Memory B cell (primary cell): ENCODE measurements at regions not wholly inside any gene's neighbourhood (a gene's known extent, or its start where the extent isn't known, plus 50 kb on each side); places are given as distances from the start of the nearest gene placed in this dataset.
"Not testable (repeated sequence)": the region's sequence is repeated elsewhere in the genome, so short reads cannot be mapped to it uniquely, and the experiment has no call there.

Experiments used
- ATAC-seq: fragments of 150-1000 bp; cut with Tn5 transposase; 2 replicates; pipeline ENCODE4 v1.10.0; 2021; ENCODE audit warnings: low read depth, mild to moderate bottlenecking, moderate library complexity
- DNase-seq, 2 donors: peaks; one replicate each; pipeline ENCODE4 v3.0.0; 2022; ENCODE audit warnings: low spot score in 2 of 2
- H3K27ac Mint-ChIP-seq: one replicate; pipeline ENCODE4 v1.8.0; 2022; ENCODE audit warnings: mild to moderate bottlenecking, moderate library complexity, mixed read lengths
- H3K27me3 Mint-ChIP-seq: one replicate; pipeline ENCODE4 v1.8.0; 2022; ENCODE audit warnings: mixed read lengths
- H3K36me3 Mint-ChIP-seq: one replicate; pipeline ENCODE4 v1.8.0; 2022; ENCODE audit warnings: mild to moderate bottlenecking, mixed read lengths
- H3K4me1 Mint-ChIP-seq: one replicate; pipeline ENCODE4 v1.8.0; 2022; ENCODE audit warnings: mixed read lengths
- H3K4me3 Mint-ChIP-seq: one replicate; pipeline ENCODE4 v1.8.0; 2022; ENCODE audit warnings: mild to moderate bottlenecking, moderate library complexity, mixed read lengths
- H3K9me3 Mint-ChIP-seq: one replicate; pipeline ENCODE4 v1.8.0; 2022; ENCODE audit warnings: mixed read lengths

- Mint-ChIP-seq H3K4me3 (no peak overlapping the region), H3K36me3 (no peaks in the 10 kb centered on the region), H3K9me3 (peaks cover 4% of the 10 kb centered on the region), H3K27me3 (no peaks in the 10 kb centered on the region), H3K27ac (no peak overlapping the region), H3K4me1 (no peaks in the 10 kb centered on the region)
- ATAC-seq = no peak
- DNase-seq = no peak
Observed at GRCh38 chrY:19644889-19645638, 99.5 kb downstream of the KDM5D start.

- Mint-ChIP-seq H3K9me3 (peaks cover 3% of the 10 kb centered on the region), H3K36me3 (no peaks in the 10 kb centered on the region), H3K27ac (no peak overlapping the region), H3K4me1 (no peaks in the 10 kb centered on the region), H3K27me3 (no peaks in the 10 kb centered on the region), H3K4me3 (no peak overlapping the region)
- DNase-seq (no peak), ATAC-seq (no peak)
Observed at GRCh38 chrY:19637651-19638347, 106.7 kb downstream of the KDM5D start.

GRCh38 chrY:19628926-19629325 is 115.6 kb downstream of the KDM5D start:
- Mint-ChIP-seq H3K4me3 (no peak overlapping the region), H3K27me3 (no peaks in the 10 kb centered on the region), H3K36me3 (no peaks in the 10 kb centered on the region)

GRCh38 chrY:19622392-19622791 is 122.1 kb downstream of the KDM5D start:
- no peak overlapping the region for H3K4me3 Mint-ChIP-seq
- no peak for ATAC-seq
- H3K9me3 Mint-ChIP-seq = no peaks in the 10 kb centered on the region

More at GRCh38 chrY:19628926-19629325, 115.6 kb downstream of the KDM5D start:
- no peak for ATAC-seq
- H3K9me3 Mint-ChIP-seq = peaks cover 1% of the 10 kb centered on the region
- no peak overlapping the region for H3K27ac Mint-ChIP-seq
- no peak for DNase-seq
- no peaks in the 10 kb centered on the region for H3K4me1 Mint-ChIP-seq

GRCh38 chrY:19621756-19622155 is 122.8 kb downstream of the KDM5D start:
- H3K27ac Mint-ChIP-seq = no peak overlapping the region
- H3K27me3 Mint-ChIP-seq = no peaks in the 10 kb centered on the region
- H3K4me1 Mint-ChIP-seq = no peaks in the 10 kb centered on the region
- ATAC-seq = no peak
- H3K36me3 Mint-ChIP-seq = no peaks in the 10 kb centered on the region
- H3K4me3 Mint-ChIP-seq = no peak overlapping the region
- no peaks in the 10 kb centered on the region for H3K9me3 Mint-ChIP-seq
- DNase-seq = no peak

More at GRCh38 chrY:19622392-19622791, 122.1 kb downstream of the KDM5D start:
- Mint-ChIP-seq H3K27me3 (no peaks in the 10 kb centered on the region), H3K4me1 (no peaks in the 10 kb centered on the region), H3K27ac (no peak overlapping the region), H3K36me3 (no peaks in the 10 kb centered on the region)
- no peak for DNase-seq

- Mint-ChIP-seq H3K27ac (no peak overlapping the region), H3K4me1 (peaks cover 6% of the 10 kb centered on the region), H3K27me3 (no peaks in the 10 kb centered on the region), H3K9me3 (no peaks in the 10 kb centered on the region), H3K4me3 (no peak overlapping the region), H3K36me3 (peaks cover 14% of the 10 kb centered on the region)
- ATAC-seq = no peak
- no peak for DNase-seq
Observed at GRCh38 chrY:19601113-19601512, 143.4 kb downstream of the KDM5D start.

- ATAC-seq = no peak
- Mint-ChIP-seq H3K9me3 (no peaks in the 10 kb centered on the region), H3K4me1 (peaks cover 6% of the 10 kb centered on the region), H3K4me3 (no peak overlapping the region), H3K27ac (no peak overlapping the region), H3K27me3 (no peaks in the 10 kb centered on the region), H3K36me3 (peaks cover 14% of the 10 kb centered on the region)
- DNase-seq = no peak
Observed at GRCh38 chrY:19600711-19601110, 143.8 kb downstream of the KDM5D start.

- Mint-ChIP-seq H3K36me3 (peaks cover 11% of the 10 kb centered on the region), H3K27ac (no peak overlapping the region), H3K9me3 (no peaks in the 10 kb centered on the region), H3K27me3 (no peaks in the 10 kb centered on the region), H3K4me3 (no peak overlapping the region), H3K4me1 (peaks cover 3% of the 10 kb centered on the region)
- no peak for ATAC-seq
- no peak for DNase-seq
Observed at GRCh38 chrY:19590235-19590634, 154.3 kb downstream of the KDM5D start.

- DNase-seq = no peak
- no peak for ATAC-seq
- no peaks in the 10 kb centered on the region for H3K9me3 Mint-ChIP-seq
- H3K27ac Mint-ChIP-seq = no peak overlapping the region
- peaks cover 16% of the 10 kb centered on the region for H3K36me3 Mint-ChIP-seq
- no peak overlapping the region for H3K4me3 Mint-ChIP-seq
- H3K27me3 Mint-ChIP-seq = no peaks in the 10 kb centered on the region
- H3K4me1 Mint-ChIP-seq = peaks cover 7% of the 10 kb centered on the region
Observed at GRCh38 chrY:19589664-19590063, 154.9 kb downstream of the KDM5D start.

GRCh38 chrY:19587311-19587710 is 157.2 kb downstream of the KDM5D start:
- no peak overlapping the region for H3K27ac Mint-ChIP-seq
- no peaks in the 10 kb centered on the region for H3K27me3 Mint-ChIP-seq
- H3K36me3 Mint-ChIP-seq = peaks cover 15% of the 10 kb centered on the region
- DNase-seq (no peak), ATAC-seq (no peak)
- no peak overlapping the region for H3K4me3 Mint-ChIP-seq
- H3K9me3 Mint-ChIP-seq = no peaks in the 10 kb centered on the region
- H3K4me1 Mint-ChIP-seq = peaks cover 13% of the 10 kb centered on the region

GRCh38 chrY:19580990-19581389 is 163.5 kb downstream of the KDM5D start:
- DNase-seq, H3K4me3 Mint-ChIP-seq, ATAC-seq, H3K27me3 Mint-ChIP-seq, H3K9me3 Mint-ChIP-seq, H3K27ac Mint-ChIP-seq: not testable (repeated sequence)
- peaks cover 11% of the 10 kb centered on the region for H3K36me3 Mint-ChIP-seq
- peaks cover 28% of the 10 kb centered on the region for H3K4me1 Mint-ChIP-seq

GRCh38 chrY:19578281-19578874 is 166.1 kb downstream of the KDM5D start:
- peaks cover 1% of the 10 kb centered on the region for H3K36me3 Mint-ChIP-seq
- no peak for DNase-seq
- ATAC-seq = no peak
- no peaks in the 10 kb centered on the region for H3K27me3 Mint-ChIP-seq
- H3K27ac Mint-ChIP-seq = no peak overlapping the region
- H3K4me1 Mint-ChIP-seq = peaks cover 22% of the 10 kb centered on the region
- H3K9me3 Mint-ChIP-seq = no peaks in the 10 kb centered on the region
- no peak overlapping the region for H3K4me3 Mint-ChIP-seq

- Mint-ChIP-seq H3K9me3 (no peaks in the 10 kb centered on the region), H3K4me1 (peaks cover 24% of the 10 kb centered on the region), H3K36me3 (peaks cover 4% of the 10 kb centered on the region), H3K27me3 (no peaks in the 10 kb centered on the region), H3K4me3 (no peak overlapping the region), H3K27ac (no peak overlapping the region)
- no peak for ATAC-seq
- no peak for DNase-seq
Observed at GRCh38 chrY:19577250-19577649, 167.3 kb downstream of the KDM5D start.

- peaks cover 8% of the 10 kb centered on the region for H3K36me3 Mint-ChIP-seq
- DNase-seq = no peak
- H3K9me3 Mint-ChIP-seq = no peaks in the 10 kb centered on the region
- peaks cover 17% of the 10 kb centered on the region for H3K4me1 Mint-ChIP-seq
- H3K27ac Mint-ChIP-seq = no peak overlapping the region
- no peaks in the 10 kb centered on the region for H3K27me3 Mint-ChIP-seq
- H3K4me3 Mint-ChIP-seq = no peak overlapping the region
- no peak for ATAC-seq
Observed at GRCh38 chrY:19574939-19575338, 169.6 kb downstream of the KDM5D start.
